AG08396 (cell line): ENCODE measurements at regions not wholly inside any gene's neighbourhood (a gene's known extent, or its start where the extent isn't known, plus 50 kb on each side); places are given as distances from the start of the nearest gene placed in this dataset.
A peak's percentile ranks its signal among the peaks of the same experiment; 100 is the strongest.
"Not testable (repeated sequence)": the region's sequence is repeated elsewhere in the genome, so short reads cannot be mapped to it uniquely, and the experiment has no call there.

Source experiments
- DNase-seq: peaks from one replicate; pipeline ENCODE4 v3.0.0; 2012; ENCODE audit warnings: low spot score, mixed read lengths

DNA sequence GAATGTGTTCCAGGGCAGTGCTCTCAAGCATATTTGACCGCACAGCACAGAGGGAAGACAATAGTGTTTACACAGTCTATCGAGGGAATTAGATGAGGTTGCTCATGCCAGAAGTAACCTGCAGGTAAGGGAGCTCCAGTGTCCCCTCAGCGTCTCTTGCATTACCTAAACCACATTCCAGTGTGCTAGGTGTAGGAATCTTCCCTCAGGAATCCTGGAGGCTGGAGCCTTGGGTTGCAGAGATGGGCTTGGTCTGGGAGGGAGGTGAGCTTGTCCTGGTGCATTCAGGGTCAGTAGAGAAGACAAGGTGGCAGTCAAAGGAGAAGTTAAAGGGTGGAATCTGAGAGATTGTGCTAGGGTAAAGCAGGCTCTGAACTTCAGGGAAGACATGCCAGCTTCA is 56.3 kb downstream of the SOX14 start:
- DNase-seq = no peak

DNA sequence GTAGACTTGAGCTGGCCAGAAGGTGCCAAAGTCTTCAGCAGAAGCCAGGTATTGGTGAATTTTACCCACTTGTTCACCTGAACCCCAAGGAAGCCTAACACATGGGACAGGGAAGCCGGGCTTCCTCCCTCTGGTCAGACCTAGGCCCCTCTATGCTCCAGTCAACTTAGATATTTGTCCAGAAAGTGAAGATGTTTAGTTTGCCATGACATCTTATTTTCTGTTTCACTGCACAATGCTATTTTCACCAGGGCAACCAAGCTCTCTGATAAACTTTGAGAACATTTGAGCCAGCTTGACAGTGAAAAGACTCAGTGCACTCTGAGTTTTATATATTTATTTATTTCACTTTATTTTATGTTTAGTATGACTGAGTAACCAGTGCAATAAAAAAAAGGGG is 71.0 kb downstream of the SOX14 start:
- DNase-seq = no peak

GRCh38 chr3:137845194-137845593 is 81.1 kb downstream of the SOX14 start:
- DNase-seq = no peak

- DNase-seq = no peak
Measured at GRCh38 chr3:137845666-137846065, 81.6 kb downstream of the SOX14 start.

- no peak for DNase-seq
Measured at GRCh38 chr3:137852391-137852830, 88.3 kb downstream of the SOX14 start.

GRCh38 chr3:137854533-137855261 is 90.6 kb downstream of the SOX14 start:
- no peak for DNase-seq

- DNase-seq = no peak
Measured at GRCh38 chr3:137866001-137866400, 101.9 kb downstream of the SOX14 start.

DNA sequence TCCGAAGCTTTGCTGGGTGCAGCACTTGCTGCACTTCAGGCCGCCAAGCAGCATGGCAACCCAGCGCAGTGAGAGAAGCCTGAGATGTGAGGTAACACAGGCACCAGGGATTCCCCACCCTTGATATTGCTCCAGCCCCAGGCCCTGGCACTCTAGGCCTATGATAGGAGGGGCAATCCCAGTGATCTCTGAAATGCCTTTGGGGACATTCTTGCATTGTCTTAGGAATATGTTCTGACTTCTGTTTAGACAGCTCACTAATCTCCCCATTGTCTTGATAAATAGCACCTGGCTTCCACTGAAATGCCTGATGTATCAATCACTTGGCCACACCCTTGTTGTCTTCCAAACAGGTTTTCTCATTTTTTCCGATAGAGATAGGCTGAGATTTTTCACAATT is 102.8 kb downstream of the SOX14 start:
- no peak for DNase-seq

GRCh38 chr3:137867611-137868010 is 103.5 kb downstream of the SOX14 start:
- DNase-seq = no peak

GRCh38 chr3:137869022-137869421 is 104.9 kb downstream of the SOX14 start:
- DNase-seq = no peak

GRCh38 chr3:137872589-137872988 is 108.5 kb downstream of the SOX14 start:
- DNase-seq = not testable (repeated sequence)

- DNase-seq = not testable (repeated sequence)
Measured at GRCh38 chr3:137896842-137897241, 113.1 kb upstream of the CLDN18 start.

- DNase-seq = no peak
Measured at GRCh38 chr3:137906985-137907649, 102.8 kb upstream of the CLDN18 start.

- DNase-seq = no peak
Measured at GRCh38 chr3:137924628-137925027, 85.3 kb upstream of the CLDN18 start.

DNA sequence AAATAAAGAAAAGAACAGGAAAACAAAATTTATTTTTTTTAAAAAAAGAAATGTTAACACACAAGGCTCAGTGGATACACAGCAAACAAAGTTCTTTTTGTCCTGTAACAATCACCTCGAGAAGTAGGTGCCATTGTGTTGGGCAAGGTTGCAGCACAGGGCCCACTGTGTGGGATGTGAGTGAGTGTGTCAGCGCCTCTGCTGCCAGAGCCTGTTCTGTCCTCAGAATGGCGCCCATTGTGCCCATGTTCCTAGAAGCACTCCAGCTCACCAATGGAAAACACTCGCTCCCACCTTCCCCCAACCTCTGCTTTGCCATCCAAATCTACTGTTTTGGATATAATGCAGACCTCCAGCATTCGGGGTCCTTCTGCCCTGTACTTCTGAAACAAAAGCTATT is 84.9 kb upstream of the CLDN18 start:
- DNase-seq = no peak

DNA sequence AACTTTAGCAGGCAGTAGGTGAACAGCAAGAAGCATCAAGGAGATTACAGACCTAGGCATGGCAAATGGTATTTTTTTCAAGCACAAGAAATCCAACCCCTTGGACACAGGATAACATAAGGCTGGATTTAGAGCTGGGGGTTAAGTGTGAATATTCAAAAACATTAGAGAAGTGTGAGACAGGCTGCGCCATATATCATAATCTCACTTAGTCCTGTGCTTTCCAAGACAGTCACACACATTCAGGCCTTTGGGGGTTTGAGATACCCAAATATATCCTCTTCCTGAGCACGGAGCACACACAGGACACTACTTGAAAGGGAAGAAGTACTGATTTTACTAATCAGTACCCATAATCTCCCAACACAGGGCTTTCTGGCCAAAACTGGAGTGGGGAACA is 83.0 kb upstream of the CLDN18 start:
- DNase-seq = no peak

DNA sequence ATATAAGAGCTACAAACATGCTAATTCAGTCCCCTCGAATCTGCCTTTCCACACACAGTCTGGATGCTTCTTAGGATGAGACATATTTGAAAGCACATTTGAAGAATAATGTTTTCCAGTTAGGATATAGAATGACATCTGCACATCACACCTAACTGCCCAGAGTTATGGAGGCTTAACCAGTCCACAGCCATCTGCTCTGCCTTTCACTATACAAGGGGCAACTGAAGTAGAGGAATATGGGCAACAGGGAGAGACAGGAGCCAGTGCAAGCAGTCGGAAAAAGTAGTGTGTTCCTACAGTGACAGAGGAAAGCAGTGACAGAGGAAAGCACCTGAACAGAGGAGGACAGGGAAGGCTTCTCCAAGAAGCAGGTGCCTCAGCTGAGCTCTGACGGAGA is 79.0 kb upstream of the CLDN18 start:
- no peak for DNase-seq

- no peak for DNase-seq
Measured at GRCh38 chr3:137938876-137939275, 71.1 kb upstream of the CLDN18 start.

- no peak for DNase-seq
Measured at GRCh38 chr3:137944593-137944992, 65.4 kb upstream of the CLDN18 start.

GRCh38 chr3:137946356-137946973 is 63.5 kb upstream of the CLDN18 start:
- peak; percentile 57 for DNase-seq

DNA sequence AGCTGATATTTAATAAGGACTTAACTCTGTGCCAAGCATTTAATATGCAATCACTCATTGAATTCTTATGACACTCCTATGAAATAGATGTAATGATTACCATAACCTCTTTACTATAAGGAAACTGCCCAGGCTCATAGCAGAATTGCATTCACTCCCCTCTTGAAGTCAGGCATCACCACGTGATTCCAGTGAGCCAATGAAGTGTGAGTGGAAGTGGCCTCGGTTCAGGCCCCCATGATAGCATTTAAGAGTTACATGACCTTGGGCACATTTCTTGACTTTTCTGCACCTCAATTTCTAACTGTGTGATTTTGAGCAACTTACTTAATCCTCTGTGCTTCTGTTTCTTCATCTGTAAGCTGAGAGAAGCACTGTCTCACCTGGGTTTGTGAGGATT is 62.8 kb upstream of the CLDN18 start:
- no peak for DNase-seq

DNA sequence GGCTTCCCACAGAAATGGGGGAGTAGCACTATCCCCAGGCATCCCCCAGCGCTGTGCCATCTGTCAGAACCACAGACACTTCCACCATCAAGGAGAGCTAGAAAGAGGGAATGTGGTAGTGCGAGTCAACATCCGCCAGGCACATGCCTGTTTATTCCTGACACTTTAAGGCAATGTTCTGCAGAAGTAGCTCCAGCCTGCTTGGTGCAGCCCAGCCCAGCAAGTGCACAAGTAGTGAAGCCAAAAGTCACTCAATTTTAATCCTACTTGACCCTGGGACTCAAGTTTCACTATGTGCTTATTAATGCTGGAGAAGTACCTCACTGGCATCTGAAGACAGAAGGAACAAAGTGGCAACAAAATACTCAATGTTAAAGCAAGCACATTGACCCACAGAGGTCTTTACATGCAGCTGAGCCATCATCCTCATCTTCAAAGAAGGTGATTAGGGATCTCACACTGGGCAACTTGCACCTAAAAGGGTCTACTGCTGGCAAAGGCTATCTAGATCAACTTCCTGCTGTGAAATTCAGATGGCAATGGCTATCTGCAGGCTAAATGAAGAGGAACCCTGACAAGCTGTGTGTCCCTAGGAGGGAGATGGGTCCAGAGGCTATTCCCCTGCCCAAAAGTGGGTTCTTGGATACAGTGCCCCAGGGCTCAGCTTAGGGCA is 61.4 kb upstream of the CLDN18 start:
- DNase-seq = no peak

DNA sequence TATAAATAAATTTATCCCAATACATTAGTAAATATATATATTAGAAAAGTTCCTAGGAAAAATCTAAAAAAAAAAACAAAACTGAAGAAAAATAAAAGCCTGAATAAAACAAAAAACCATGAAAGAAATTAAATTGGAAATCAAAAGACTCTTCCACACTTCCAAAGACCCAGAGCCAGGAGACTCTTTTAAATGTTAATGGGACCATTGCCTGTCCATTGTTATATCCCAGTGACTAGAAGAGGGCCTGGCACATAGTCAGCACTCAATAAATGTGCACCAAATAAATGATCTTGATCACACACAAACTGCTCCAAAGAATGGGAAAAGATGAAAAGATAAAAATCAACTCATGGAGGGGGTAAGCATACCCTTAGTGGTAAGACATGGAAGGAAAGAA is 51.3 kb upstream of the CLDN18 start:
- no peak for DNase-seq
